Heart right ventricle (tissue), 16 donors: ENCODE measurements at regions not wholly inside any gene's neighbourhood (a gene's known extent, or its start where the extent isn't known, plus 50 kb on each side); places are given as distances from the start of the nearest gene placed in this dataset.
"Not testable (repeated sequence)": the region's sequence is repeated elsewhere in the genome, so short reads cannot be mapped to it uniquely, and the experiment has no call there.

Source experiments
- ATAC-seq, 8 donors: fragments of 200-7000 bp; cut with Tn5 transposase; one replicate each; pipeline ENCODE4 v1.9.1; 2020; ENCODE audit warnings: mild to moderate bottlenecking in 8 of 8, moderate library complexity in 8 of 8, moderate number of reproducible peaks in 1 of 8
- DNase-seq, 2 donors: peaks; one replicate each; pipeline ENCODE4 v3.0.0-alpha.2; 2020
- H3K27ac ChIP-seq, 10 donors: fragments of 200-600 bp; sonication (generic) in 2 of 10; one replicate each; pipeline versions ENCODE4 v1.5.0 to v1.8.0; 2020 to 2022; ENCODE audit warnings: mild to moderate bottlenecking in 3 of 10
- H3K27me3 ChIP-seq, 7 donors: fragments of 200-600 bp; one replicate each; pipeline ENCODE4 v1.8.0; 2021 to 2022; ENCODE audit warnings: mild to moderate bottlenecking in 2 of 7
- H3K36me3 ChIP-seq, 9 donors: fragments of 200-600 bp; sonication (generic) in 1 of 9; one replicate each; pipeline versions ENCODE4 v1.5.0 to v1.8.0; 2020 to 2022; ENCODE audit warnings: mild to moderate bottlenecking in 2 of 9
- H3K4me1 ChIP-seq, 9 donors: fragments of 200-600 bp; sonication (generic) in 1 of 9; one replicate each; pipeline versions ENCODE4 v1.5.0 to v1.8.0; 2020 to 2022; ENCODE audit warnings: mild to moderate bottlenecking in 4 of 9
- H3K4me3 ChIP-seq, 10 donors: fragments of 200-600 bp; sonication (generic) in 2 of 10; one replicate each; pipeline versions ENCODE4 v1.5.0 to v1.8.0; 2020 to 2022; ENCODE audit warnings: mild to moderate bottlenecking in 7 of 10, moderate library complexity in 2 of 10
- H3K9me3 ChIP-seq, 11 donors: fragments of 200-600 bp in 10 of 11; sonication (generic) in 2 of 11; one replicate each; pipeline versions ENCODE4 v1.5.0 to v1.8.0; 2013 to 2022; ENCODE audit warnings: mild to moderate bottlenecking in 2 of 11, control low read depth in 1 of 11, moderate library complexity in 1 of 11
- WGBS, 2 donors: extraction: QIAGEN DNeasy Blood & Tissue Kit; methylation state at CpG; one replicate each; pipeline ENCODE4 v1.1.7; 2013; ENCODE audit warnings: inconsistent platforms in 1 of 2; 5-methylcytosine and 5-hydroxymethylcytosine counted together
- intact Hi-C, 10 donors: fragments of 100-400 bp; cut with DNase I; formaldehyde crosslinking; loops; one replicate each; pipeline versions ENCODE4 v1.11.1 to v1.14.2; 2022
- TF ChIP-seq, protein P1 (sequence below), 9 donors: fragments of 200-600 bp; sonication (generic) in 2 of 9; IDR thresholded peaks; one replicate each; pipeline versions ENCODE4 v1.5.0 to v1.8.0; 2021 to 2022; ENCODE audit warnings: antibody characterized with exemption in 9 of 9, mild to moderate bottlenecking in 5 of 9, moderate library complexity in 1 of 9
- donor health status: Arrhythmogenic right ventricular cardiomyopathy.
- donor health status: ischemic (EF 13 %, LVEDD 7.1; RV severe dilation, severe dysfunction).
- donor health status: healthy with polysubstance abuse.
- donor health status: DM: no; HTN: yes; CAD: no.
- donor health status: DM: no; HTN: no; CAD: no.
- donor health status: ischemic (EF 25% LVEDD 6.9; RV normal size, moderate dysfunction).
- donor health status: ischemic (EF 25% LVEDD 5.7; RV mildly dilated, moderate dysfunction).
- donor health status: healthy.
- donor health status: DM: yes; HTN: yes; CAD: no.
- donor health status: Ischemic cardiomyopathy.
- donor health status: ischemic (EF 35%, LVEDD 5.7; RV mildly dilated, moderate dysfunction).
- donor health status: nonischemic (EF 11% LVEDD 7.7; RV severe dilation, severe dysfunction).
- donor health status: DM: yes; HTN: yes; CAD: no.
- donor health status: PGD.
- donor health status: ischemic (EF 29% LVEDD 5.4; RV normal size, mild dysfunction).
- donor health status: nonischemic (EF 23%, LVEDD 6.1; RV moderate dilation, normal function).

GRCh38 chr15:20643024-20643770 is 101.6 kb upstream of the GOLGA6L6 start:
- ATAC-seq (peak in 1 of 8 donors; percentile 27), DNase-seq (no peak)
- TF ChIP-seq, protein P1, sequence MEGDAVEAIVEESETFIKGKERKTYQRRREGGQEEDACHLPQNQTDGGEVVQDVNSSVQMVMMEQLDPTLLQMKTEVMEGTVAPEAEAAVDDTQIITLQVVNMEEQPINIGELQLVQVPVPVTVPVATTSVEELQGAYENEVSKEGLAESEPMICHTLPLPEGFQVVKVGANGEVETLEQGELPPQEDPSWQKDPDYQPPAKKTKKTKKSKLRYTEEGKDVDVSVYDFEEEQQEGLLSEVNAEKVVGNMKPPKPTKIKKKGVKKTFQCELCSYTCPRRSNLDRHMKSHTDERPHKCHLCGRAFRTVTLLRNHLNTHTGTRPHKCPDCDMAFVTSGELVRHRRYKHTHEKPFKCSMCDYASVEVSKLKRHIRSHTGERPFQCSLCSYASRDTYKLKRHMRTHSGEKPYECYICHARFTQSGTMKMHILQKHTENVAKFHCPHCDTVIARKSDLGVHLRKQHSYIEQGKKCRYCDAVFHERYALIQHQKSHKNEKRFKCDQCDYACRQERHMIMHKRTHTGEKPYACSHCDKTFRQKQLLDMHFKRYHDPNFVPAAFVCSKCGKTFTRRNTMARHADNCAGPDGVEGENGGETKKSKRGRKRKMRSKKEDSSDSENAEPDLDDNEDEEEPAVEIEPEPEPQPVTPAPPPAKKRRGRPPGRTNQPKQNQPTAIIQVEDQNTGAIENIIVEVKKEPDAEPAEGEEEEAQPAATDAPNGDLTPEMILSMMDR (IDR thresholded peaks at IDR 0.05): no peak
- Histone ChIP-seq H3K27me3 (peaks cover 6 to 32% (median 23%) of the 10 kb centered on the region in 7 donors), H3K9me3 (no peaks in the 10 kb centered on the region), H3K4me3 (no peak overlapping the region), H3K36me3 (no peaks in the 10 kb centered on the region), H3K4me1 (peaks cover 0 to 5% (median 0%) of the 10 kb centered on the region in 9 donors), H3K27ac (no peak overlapping the region)
- intact Hi-C loops: no loop called here
- WGBS, 2 donors: 58 to 62% methylated on average over 5 of the region's 5 CpGs

DNA sequence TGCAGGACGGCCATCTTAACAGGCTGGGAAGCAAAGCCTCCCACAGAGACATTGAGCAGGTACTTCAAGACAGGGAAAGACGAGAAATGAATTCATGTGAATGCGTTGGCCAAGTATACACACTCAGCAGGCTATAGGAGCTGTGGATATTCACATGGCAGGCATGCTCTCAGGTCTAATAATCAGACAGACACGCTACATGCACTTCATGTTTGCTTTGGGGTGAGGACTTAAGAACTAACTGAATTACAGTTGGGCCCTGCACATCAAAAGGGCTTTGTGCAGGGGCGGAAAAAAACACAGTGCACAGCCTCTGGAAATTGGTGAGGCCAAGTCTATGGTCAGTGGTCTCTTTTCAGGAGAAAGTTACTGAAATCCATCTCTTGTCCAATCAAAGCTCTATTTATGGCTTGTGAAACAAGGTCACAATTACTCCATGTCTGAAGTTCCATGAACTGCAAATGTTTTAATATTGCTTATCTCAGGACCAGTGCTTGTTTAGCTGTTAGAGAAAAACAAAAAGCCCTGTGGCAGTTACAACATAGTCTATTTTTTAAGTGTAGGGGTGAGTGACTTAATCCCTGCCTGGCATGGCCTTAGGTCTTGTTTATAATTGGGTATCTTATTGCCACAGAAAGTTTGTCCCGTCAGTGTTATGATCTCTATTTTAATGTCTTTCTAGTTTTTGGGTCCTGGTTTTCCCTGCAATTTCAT is 100.6 kb upstream of the GOLGA6L6 start:
- DNase-seq (no peak), ATAC-seq (no peak)
- H3K9me3 ChIP-seq: no peaks in the 10 kb centered on the region

DNA sequence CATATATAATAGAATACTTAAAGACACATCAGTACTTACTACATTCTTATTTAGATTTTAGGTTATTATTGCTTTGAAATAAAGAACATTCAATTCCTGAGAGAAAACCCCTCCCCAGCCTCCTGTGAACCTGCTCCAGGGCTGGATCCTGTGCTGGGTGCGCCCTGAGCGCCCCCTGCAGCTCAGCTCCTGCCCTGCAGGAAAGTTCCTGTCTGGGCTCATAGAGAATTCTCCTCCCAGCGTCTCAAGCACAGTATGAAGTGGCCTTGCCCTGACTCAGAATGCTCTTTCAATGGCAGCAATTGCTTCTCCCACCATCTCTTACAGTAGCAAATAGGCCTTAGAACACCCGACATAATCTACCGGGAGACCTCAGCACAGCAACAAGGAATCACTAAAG is 98.8 kb upstream of the GOLGA6L6 start:
- H3K9me3 ChIP-seq, H3K36me3 ChIP-seq, H3K4me1 ChIP-seq, intact Hi-C loops, H3K27ac ChIP-seq, H3K4me3 ChIP-seq, DNase-seq, ATAC-seq: not testable (repeated sequence)
- H3K27me3 ChIP-seq: peaks cover 6 to 32% (median 23%) of the 10 kb centered on the region in 7 donors
- 0 to 2% methylated on average over 2 of the region's 5 CpGs for WGBS, 2 donors

More for the DNA sequence above, 100.6 kb upstream of the GOLGA6L6 start:
- WGBS, 2 donors: 50 to 51% methylated on average over 6 of the region's 6 CpGs
- no peak overlapping the region for H3K4me3 ChIP-seq
- peaks cover 0 to 5% (median 0%) of the 10 kb centered on the region in 9 donors for H3K4me1 ChIP-seq
- no peak overlapping the region for H3K27ac ChIP-seq
- TF ChIP-seq, protein P1 (IDR thresholded peaks at IDR 0.05): no peak
- no peaks in the 10 kb centered on the region for H3K36me3 ChIP-seq
- intact Hi-C loops: no loop called here
- H3K27me3 ChIP-seq: peaks cover 6 to 32% (median 23%) of the 10 kb centered on the region in 7 donors

GRCh38 chr15:20639224-20639623 is 97.6 kb upstream of the GOLGA6L6 start:
- 68% methylated on average over 3 of the region's 5 CpGs; no CpG with 5 or more reads in 1 of the 2 donors for WGBS, 2 donors

GRCh38 chr15:20637499-20637898 is 95.9 kb upstream of the GOLGA6L6 start:
- H3K27me3 ChIP-seq, DNase-seq, H3K27ac ChIP-seq, H3K4me3 ChIP-seq, H3K36me3 ChIP-seq, intact Hi-C loops, H3K9me3 ChIP-seq, ATAC-seq, H3K4me1 ChIP-seq: not testable (repeated sequence)
- 26 to 40% methylated on average over 2 of the region's 3 CpGs for WGBS, 2 donors

More at GRCh38 chr15:20639224-20639623, 97.6 kb upstream of the GOLGA6L6 start:
- DNase-seq, H3K9me3 ChIP-seq, H3K4me3 ChIP-seq, H3K27ac ChIP-seq, H3K36me3 ChIP-seq, intact Hi-C loops, ATAC-seq, H3K4me1 ChIP-seq: not testable (repeated sequence)
- H3K27me3 ChIP-seq: peaks cover 6 to 25% (median 22%) of the 10 kb centered on the region in 7 donors

- peak in 1 of 8 donors; percentile 27 for ATAC-seq
- H3K27me3 ChIP-seq, H3K4me1 ChIP-seq, H3K27ac ChIP-seq, DNase-seq, H3K36me3 ChIP-seq, H3K9me3 ChIP-seq, intact Hi-C loops, H3K4me3 ChIP-seq: not testable (repeated sequence)
- 79 to 87% methylated on average over 4 of the region's 5 CpGs for WGBS, 2 donors
Observed at GRCh38 chr15:20629526-20629925, 87.9 kb upstream of the GOLGA6L6 start.

DNA sequence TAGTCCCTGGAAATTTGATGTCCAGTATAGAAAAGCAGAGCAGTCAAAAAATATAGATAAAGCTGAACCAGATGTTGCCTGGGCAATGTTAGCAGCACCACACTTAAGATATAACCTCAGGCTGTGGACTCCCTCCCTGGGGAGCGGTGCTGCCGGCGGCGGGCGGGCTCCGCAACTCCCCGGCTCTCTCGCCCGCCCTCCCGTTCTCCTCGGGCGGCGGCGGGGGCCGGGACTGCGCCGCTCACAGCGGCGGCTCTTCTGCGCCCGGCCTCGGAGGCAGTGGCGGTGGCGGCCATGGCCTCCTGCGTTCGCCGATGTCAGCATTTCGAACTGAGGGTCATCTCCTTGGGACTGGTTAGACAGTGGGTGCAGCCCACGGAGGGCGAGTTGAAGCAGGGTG is 86.9 kb upstream of the GOLGA6L6 start:
- ATAC-seq: peak in 1 of 8 donors; percentile 67
- H3K4me3 ChIP-seq, H3K4me1 ChIP-seq, H3K27ac ChIP-seq, H3K36me3 ChIP-seq, intact Hi-C loops, DNase-seq, H3K9me3 ChIP-seq, H3K27me3 ChIP-seq: not testable (repeated sequence)
- WGBS, 2 donors: 60 to 73% methylated on average over 1 to 11 of the region's 30 CpGs

DNA sequence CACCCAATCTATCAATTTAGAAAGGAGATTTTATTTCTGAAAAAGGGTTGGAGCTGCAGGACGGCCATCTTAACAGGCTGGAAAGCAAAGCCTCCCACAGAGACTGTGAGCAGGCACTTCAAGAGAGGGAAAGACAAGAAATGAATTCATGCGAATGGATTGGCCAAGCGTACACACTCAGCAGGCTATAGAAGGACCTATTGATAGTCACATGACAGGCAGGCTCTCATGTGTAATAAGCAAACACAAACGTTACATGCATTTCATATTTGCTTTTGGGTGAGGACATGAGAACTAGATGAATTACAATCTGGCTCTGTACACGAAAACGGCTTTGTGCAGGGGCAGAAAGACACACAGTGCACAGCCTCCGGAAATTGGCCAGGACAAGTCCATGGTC is 83.9 kb upstream of the GOLGA6L6 start:
- H3K27me3 ChIP-seq, H3K4me1 ChIP-seq, ATAC-seq, H3K9me3 ChIP-seq, H3K36me3 ChIP-seq, intact Hi-C loops, H3K27ac ChIP-seq, H3K4me3 ChIP-seq, DNase-seq: not testable (repeated sequence)
- WGBS, 2 donors: 71 to 77% methylated on average over 4 of the region's 7 CpGs
